NCI-H2196 treated with DMSO at 0.1 percent for 48 hours (cell line): ENCODE measurements at regions not wholly inside any gene's neighbourhood (a gene's known extent, or its start where the extent isn't known, plus 50 kb on each side); places are given as distances from the start of the nearest gene placed in this dataset.
"Not testable (repeated sequence)": the region's sequence is repeated elsewhere in the genome, so short reads cannot be mapped to it uniquely, and the experiment has no call there.

Experiments
- DNase-seq: peaks from one replicate; lab custom pipeline; 2025; ENCODE audit not compliant: unreplicated experiment; lab: John Stamatoyannopoulos, UW

DNA sequence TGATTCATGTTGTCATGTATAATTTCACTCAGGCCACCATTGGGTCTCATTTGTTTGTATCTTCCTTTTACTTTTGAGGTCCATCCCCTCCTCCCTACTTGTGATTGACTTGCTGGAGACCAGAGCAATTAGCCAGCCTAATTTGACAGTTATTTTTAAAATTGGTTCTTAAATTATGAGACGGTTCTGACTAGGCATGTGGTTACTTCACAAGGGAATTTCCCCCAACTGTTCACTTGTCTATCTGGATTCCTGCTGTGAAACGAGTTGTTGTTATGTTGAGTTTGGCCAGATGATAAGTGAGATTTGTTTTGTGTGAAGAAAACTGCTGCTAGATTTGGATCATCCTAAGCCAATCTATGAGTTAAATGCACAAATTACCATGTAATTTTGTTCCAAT is 359.1 kb downstream of the BARHL2 start:
- DNase-seq = no peak

DNA sequence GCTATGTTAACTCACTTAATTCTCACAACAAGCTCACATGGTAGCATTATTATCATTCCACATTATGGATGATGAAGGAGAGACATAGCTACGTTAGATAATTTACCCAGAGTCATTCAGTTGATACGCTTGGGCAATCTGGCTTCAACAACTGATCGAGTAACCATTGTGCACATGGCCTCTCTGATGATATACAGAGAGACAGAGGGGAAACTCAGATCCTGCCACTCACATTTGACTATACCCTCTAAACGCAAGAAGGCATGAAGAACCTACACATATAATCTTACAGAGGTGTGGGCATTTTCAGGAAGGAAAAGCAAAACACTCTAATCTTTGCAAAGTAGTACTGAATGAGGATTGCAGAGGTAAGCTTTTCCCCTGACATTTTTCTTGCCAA is 360.1 kb downstream of the BARHL2 start:
- DNase-seq = no peak

- DNase-seq = no peak
These were observed 361.0 kb downstream of the BARHL2 start for GRCh38 chr1:90356101-90356500.

- no peak for DNase-seq
These were observed 359.8 kb downstream of the ZNF326 start for GRCh38 chr1:90354704-90355103.

- DNase-seq = no peak
These were observed 356.1 kb downstream of the ZNF326 start for GRCh38 chr1:90351019-90351418.

- DNase-seq = no peak
These were observed 354.6 kb downstream of the ZNF326 start for GRCh38 chr1:90349510-90349909.

DNA sequence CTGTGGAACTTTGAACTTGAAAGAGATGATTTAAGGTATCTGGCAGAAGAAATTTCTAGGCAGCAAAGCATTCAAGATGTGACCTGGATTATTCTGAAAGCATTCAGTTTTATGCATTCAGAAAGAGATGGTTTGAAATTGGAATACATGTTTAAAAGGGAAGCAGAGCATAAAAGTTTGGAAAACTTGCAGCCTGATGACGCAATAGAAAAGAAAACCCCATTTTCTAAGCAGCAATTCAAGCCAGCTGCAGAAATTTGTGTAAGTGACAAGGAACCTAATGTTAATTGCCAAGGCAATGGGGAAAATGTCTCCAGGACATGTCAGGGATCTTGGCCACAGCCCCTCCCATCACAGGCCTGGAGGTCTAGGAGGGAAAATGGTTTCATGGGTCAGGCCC is 354.0 kb downstream of the ZNF326 start:
- no peak for DNase-seq

DNA sequence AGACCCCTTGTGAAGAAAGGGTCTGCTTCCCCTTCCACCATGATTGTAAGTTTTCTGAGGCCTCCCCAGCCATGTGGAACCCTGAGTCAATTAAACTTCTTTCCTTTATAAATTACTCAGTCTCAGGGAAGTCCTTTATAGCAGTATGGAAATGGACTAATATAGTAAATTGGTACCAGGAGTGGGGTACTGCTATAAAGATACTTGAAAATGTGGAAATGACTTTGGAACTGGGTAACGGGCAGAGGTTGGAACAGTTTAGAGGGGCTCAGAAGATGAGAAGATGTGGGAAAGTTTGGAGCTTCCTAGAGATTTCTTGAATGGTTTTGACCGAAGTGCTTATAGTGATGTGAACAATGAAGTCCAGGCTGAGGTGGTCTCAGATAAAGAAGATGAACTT is 353.5 kb downstream of the ZNF326 start:
- DNase-seq = not testable (repeated sequence)

DNA sequence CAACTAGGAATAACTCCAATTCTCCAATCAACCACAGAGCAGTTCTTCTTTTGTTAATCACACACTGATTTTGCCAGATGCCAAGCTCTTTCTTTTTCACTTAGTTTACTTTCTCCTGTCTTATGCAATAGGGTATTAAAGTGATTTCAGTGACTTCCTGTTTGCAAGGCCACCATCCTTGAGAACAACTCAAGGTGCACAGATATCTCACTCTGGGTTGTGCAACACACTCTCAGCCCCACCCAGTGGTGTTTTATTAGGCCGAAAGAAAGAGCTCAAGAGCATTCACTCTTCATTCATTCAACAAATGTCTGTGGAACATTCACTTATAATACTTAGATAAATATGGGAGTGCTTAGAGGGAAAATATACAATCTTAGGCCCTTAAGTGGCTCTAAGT is 352.5 kb downstream of the ZNF326 start:
- DNase-seq = no peak

DNA sequence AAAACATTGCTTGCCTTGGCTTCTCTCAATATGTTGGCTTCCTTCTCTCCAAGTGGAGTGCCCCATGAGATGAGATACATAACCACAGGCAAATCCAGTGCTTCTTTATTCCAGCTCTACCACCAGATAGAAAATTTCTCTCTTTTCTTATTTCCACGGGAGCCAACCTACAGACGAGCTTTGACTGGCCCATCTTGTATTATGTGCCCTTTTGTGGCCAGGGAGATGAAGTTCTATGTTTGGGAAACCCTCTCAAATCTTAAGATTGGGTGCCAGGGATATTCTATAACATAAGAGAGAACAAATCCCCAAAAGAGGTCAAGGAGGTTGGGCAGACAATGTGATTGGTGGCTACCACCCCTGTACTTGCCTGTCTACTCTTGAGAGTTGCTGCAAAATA is 351.8 kb downstream of the ZNF326 start:
- DNase-seq = no peak

GRCh38 chr1:90346349-90346748 is 351.4 kb downstream of the ZNF326 start:
- DNase-seq = no peak

GRCh38 chr1:90344963-90345730 is 350.2 kb downstream of the ZNF326 start:
- no peak for DNase-seq

DNA sequence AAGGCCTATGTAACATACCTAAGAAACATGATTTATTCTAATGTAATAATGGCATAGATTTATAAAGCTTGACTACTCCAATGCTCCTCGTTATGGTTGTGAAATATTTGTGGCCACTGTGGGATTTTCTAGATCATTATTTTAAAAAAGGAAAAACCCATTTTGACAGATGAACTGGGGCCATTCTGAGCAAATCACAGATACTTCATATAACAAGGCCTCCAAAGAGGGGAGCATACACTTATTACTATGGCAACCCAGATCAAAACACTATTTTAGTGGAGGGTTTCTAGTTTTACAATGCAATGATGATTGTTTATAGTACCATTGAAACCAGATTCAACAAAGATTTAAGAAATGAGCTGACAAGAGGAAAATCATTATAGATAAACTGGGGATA is 346.6 kb downstream of the ZNF326 start:
- no peak for DNase-seq

DNA sequence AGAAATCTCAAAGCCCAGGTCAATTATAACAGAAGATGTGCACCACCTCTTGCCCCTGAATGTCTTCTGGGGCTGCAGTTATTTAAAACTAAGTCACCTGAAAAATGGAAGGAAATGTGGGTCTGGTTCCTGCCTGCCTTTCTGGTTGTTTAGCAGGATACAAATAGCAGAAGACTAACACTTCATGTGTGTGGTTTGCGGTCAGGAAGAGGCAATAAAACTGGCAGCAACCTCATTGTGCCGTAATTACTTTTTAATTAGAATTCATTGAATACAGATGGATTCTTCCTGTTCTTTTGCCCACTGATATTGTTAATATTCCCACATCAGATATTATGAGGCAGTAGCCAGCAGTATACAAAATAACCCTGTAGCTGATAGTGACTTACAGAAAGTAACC is 345.7 kb downstream of the ZNF326 start:
- DNase-seq = no peak

GRCh38 chr1:90339811-90340210 is 344.9 kb downstream of the ZNF326 start:
- DNase-seq = no peak

GRCh38 chr1:90336552-90337324 is 341.8 kb downstream of the ZNF326 start:
- DNase-seq = no peak

GRCh38 chr1:90335558-90335957 is 340.6 kb downstream of the ZNF326 start:
- DNase-seq = no peak

GRCh38 chr1:90334137-90334536 is 339.2 kb downstream of the ZNF326 start:
- no peak for DNase-seq

DNA sequence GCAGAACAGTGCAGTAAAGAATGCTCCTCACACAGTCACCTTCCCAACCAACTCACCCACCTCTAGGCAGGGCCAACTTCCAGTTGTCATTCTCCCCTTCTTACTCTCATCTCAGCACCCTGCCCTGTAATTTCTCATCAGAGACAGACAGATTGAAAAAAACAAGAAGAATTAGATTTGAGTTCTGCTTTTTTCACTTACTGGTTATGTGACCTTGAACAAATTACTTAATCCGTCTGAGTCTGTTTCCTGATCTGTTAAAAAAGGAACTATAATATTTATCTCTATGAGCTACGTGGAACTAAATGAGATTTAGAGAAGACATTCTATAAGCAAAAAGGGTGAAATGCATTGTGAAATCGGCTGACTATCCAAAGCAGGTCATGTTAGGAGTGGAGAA is 330.3 kb downstream of the ZNF326 start:
- no peak for DNase-seq

GRCh38 chr1:90322186-90322585 is 327.3 kb downstream of the ZNF326 start:
- no peak for DNase-seq

GRCh38 chr1:90319918-90320317 is 325.0 kb downstream of the ZNF326 start:
- no peak for DNase-seq

DNA sequence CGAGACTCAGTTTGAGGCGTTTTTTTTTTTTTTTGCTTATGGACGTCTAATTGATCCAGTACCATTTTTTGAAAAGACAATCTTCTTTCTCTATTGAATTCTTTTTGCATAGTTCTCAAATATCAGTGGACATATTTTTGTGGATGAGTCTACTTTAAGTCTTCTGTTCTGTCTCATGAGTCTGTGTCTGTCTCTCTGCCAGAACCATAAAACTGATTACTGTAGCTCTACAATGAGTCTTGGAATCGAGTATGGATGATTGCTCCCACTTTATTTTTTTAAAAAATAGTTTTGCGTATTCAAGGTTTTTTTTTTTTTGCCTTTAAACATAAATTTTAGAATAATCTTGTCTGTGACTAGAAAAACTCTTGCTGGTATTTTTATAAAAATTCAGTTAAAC is 323.5 kb downstream of the ZNF326 start:
- DNase-seq = no peak

- no peak for DNase-seq
These were observed 322.7 kb downstream of the ZNF326 start for GRCh38 chr1:90317628-90318027.
